Thoracic aorta (tissue), 2 donors: ENCODE measurements at regions not wholly inside any gene's neighbourhood (a gene's known extent, or its start where the extent isn't known, plus 50 kb on each side); places are given as distances from the start of the nearest gene placed in this dataset.
"Not testable (repeated sequence)": the region's sequence is repeated elsewhere in the genome, so short reads cannot be mapped to it uniquely, and the experiment has no call there.

ENCODE experiments used
- ATAC-seq: fragments of 150-250 bp; one replicate; pipeline ENCODE4 v1.8.0; 2017; ENCODE audit warnings: low read depth; ENCODE audit not compliant: insufficient number of reproducible peaks, low FRiP score
- DNase-seq: peaks from one replicate; pipeline ENCODE4 v3.0.0-alpha.2; 2020; ENCODE audit warnings: low spot score
- H3K27ac ChIP-seq, 2 donors: fragments of 200-600 bp; sonication (generic); 1 replicate in 1 of 2; 2 replicates in 1 of 2; pipeline ENCODE4 v1.5.1; 2016; ENCODE audit warnings: mild to moderate bottlenecking in 2 of 2, moderate library complexity in 2 of 2
- H3K27me3 ChIP-seq: fragments of 200-600 bp; sonication (generic); replicated peaks from 2 replicates; pipeline ENCODE4 v1.6.0; 2016; ENCODE audit warnings: mild to moderate bottlenecking; ENCODE audit not compliant: insufficient read depth
- H3K36me3 ChIP-seq: fragments of 200-600 bp; sonication (generic); one replicate; pipeline ENCODE4 v1.5.1; 2016
- H3K4me1 ChIP-seq, 2 donors: fragments of 200-600 bp; sonication (generic); 1 replicate in 1 of 2; 2 replicates in 1 of 2; pipeline versions ENCODE4 v1.5.1 to v1.6.0; 2016; ENCODE audit warnings: low read depth in 2 of 2, mild to moderate bottlenecking in 1 of 2; ENCODE audit not compliant: control insufficient read depth in 1 of 2
- H3K4me3 ChIP-seq: fragments of 200-600 bp; sonication (generic); 2 replicates; pipeline ENCODE4 v1.5.1; 2016; ENCODE audit warnings: mild to moderate bottlenecking
- H3K9me3 ChIP-seq: fragments of 200-600 bp; sonication (generic); 2 replicates; pipeline ENCODE4 v1.5.1; 2016
- TF ChIP-seq, protein P1 (sequence below): fragments of 200-600 bp; sonication (generic); IDR thresholded peaks from one replicate; pipeline ENCODE4 v1.5.1; 2019; ENCODE audit warnings: antibody characterized with exemption

DNA sequence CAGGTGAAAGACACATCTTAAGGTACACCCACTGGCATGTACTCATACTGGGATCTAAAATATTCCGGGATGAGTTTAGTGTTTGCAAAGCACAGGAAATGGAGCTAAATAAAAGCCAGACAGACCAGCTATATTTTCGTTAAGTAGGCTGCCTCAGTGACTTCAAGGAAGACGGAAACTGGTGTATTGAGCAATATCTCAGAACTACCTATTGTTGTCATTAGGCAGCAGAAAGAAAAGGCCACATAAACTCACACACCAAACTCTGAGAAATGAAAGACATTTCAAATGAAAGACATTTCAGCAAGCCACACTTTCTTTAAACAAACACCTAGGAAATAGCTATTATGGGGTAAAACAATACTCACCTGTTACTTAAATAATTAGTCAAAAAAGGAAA lies 761.7 kb upstream of the SEMA6D start:
- no peak overlapping the region for H3K27ac ChIP-seq
- no peaks in the 10 kb centered on the region for H3K36me3 ChIP-seq
- no peaks in the 10 kb centered on the region for H3K9me3 ChIP-seq
- no peak for ATAC-seq
- no peak for DNase-seq
- H3K27me3 ChIP-seq: no peaks in the 10 kb centered on the region
- peaks cover 0 to 8% of the 10 kb centered on the region in 2 donors for H3K4me1 ChIP-seq
- TF ChIP-seq, protein P1, sequence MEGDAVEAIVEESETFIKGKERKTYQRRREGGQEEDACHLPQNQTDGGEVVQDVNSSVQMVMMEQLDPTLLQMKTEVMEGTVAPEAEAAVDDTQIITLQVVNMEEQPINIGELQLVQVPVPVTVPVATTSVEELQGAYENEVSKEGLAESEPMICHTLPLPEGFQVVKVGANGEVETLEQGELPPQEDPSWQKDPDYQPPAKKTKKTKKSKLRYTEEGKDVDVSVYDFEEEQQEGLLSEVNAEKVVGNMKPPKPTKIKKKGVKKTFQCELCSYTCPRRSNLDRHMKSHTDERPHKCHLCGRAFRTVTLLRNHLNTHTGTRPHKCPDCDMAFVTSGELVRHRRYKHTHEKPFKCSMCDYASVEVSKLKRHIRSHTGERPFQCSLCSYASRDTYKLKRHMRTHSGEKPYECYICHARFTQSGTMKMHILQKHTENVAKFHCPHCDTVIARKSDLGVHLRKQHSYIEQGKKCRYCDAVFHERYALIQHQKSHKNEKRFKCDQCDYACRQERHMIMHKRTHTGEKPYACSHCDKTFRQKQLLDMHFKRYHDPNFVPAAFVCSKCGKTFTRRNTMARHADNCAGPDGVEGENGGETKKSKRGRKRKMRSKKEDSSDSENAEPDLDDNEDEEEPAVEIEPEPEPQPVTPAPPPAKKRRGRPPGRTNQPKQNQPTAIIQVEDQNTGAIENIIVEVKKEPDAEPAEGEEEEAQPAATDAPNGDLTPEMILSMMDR: no peak
- H3K4me3 ChIP-seq: no peak overlapping the region

DNA sequence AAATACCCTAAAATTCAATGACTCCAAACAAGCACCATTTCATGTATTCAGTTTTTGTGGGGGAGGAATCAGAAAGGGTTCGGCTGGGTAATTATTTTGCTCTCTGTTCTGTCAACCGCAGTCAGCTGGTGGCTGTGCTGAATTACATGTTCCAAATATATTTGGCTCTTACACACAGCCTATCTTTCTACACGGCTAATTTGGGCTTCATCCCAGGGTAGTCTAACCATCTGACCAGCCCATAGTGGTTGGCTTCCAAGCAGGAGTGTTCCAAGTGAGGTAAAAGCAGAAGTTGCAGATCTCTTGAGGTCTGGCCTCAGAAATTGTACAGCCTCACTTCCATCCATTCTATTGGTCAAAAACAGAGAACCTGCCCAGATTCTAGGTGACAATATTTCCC lies 760.8 kb upstream of the SEMA6D start:
- H3K4me1 ChIP-seq: peaks cover 0 to 8% of the 10 kb centered on the region in 2 donors
- DNase-seq: no peak
- no peaks in the 10 kb centered on the region for H3K9me3 ChIP-seq
- ATAC-seq: no peak
- H3K27me3 ChIP-seq: no peaks in the 10 kb centered on the region
- H3K27ac ChIP-seq: no peak overlapping the region
- TF ChIP-seq, protein P1: no peak
- no peaks in the 10 kb centered on the region for H3K36me3 ChIP-seq
- H3K4me3 ChIP-seq: no peak overlapping the region

DNA sequence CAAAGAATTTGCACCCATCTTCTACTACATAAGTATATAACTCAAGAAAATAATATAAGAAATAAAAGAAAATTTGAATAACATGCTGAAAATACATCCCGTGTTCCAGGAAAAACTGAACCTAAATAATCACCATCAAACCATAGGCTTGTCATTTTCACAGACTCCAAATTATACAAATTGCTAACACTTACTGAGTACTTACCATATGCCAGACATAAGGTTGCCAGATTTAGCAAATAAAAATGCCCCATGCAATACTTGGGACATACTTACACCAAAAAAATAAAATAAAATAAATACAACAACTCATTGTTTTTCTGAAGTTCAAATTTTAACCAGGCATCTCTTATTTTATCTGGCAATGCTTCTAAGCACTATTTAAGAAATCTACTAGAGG lies 760.4 kb upstream of the SEMA6D start:
- no peak for ATAC-seq
- TF ChIP-seq, protein P1: no peak
- Histone ChIP-seq H3K4me3 (no peak overlapping the region), H3K4me1 (peaks cover 0 to 8% of the 10 kb centered on the region in 2 donors), H3K27me3 (no peaks in the 10 kb centered on the region), H3K36me3 (no peaks in the 10 kb centered on the region), H3K9me3 (no peaks in the 10 kb centered on the region), H3K27ac (no peak overlapping the region)
- DNase-seq: no peak

DNA sequence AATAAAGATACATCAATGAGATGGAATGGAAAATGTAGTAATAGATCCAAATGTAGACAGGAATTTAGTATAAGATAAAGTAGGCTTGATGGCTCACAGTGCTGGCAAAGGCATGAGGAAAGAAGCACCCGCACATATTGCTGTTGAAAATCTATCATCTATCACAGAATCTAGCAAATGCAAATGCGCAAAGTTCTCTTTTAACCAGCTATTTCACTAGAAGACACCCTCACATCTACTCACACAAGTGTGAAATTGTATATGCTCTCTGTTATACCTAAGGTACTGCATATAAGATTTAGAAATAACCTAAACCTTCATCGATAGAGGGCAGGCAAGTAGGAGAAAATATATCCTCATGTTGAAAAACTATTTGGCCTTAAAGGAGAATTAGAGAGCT lies 756.7 kb upstream of the SEMA6D start:
- TF ChIP-seq, protein P1: no peak
- H3K4me3 ChIP-seq: no peak overlapping the region

DNA sequence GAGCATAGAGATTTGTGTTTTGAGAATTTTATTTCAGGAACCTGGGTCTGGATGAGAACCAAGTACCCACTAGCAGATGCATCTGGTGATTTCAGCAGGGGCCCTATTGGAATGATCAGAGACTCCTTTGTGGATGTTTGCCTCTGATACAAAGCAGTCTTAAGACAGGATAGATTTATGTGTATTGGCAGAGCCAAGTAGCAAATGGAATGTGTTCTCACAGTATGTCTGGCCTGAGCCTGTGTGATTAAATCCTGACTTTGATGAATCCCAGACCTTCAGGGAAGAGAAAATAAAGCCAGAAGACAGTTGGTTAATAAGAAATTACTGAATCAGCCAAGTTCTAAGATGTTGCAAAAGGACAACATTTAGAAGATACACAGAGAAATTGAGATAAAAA lies 755.5 kb upstream of the SEMA6D start:
- no peak for ATAC-seq

More for the DNA sequence above, 756.7 kb upstream of the SEMA6D start:
- Histone ChIP-seq H3K27ac (no peak overlapping the region), H3K4me1 (peaks cover 0 to 8% of the 10 kb centered on the region in 2 donors), H3K9me3 (no peaks in the 10 kb centered on the region), H3K27me3 (no peaks in the 10 kb centered on the region), H3K36me3 (no peaks in the 10 kb centered on the region)
- DNase-seq: no peak
- no peak for ATAC-seq

DNA sequence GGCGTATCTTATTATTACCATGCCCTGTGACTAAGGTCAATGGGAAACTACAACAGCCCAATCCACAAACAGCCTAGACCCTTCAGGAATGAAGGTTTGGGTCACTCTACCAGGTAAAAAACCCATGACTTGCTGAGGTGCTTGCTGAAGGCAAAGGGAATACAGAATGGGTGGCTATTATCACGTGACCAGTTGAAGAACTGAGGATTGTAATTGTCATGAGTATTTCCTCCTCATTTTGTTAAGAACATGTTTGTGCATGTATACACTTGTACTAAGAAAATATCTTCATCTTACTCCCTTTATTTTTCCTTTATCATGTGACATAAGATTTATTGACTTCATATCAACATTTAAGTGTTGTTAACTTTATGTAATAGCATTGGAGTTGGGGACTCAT lies 729.2 kb upstream of the SEMA6D start:
- not testable (repeated sequence) for ATAC-seq, H3K4me3 ChIP-seq, H3K36me3 ChIP-seq, DNase-seq, H3K27ac ChIP-seq, H3K27me3 ChIP-seq, H3K4me1 ChIP-seq, H3K9me3 ChIP-seq

More for the DNA sequence above, 755.5 kb upstream of the SEMA6D start:
- no peak overlapping the region for H3K4me3 ChIP-seq
- H3K9me3 ChIP-seq: no peaks in the 10 kb centered on the region
- TF ChIP-seq, protein P1: no peak
- no peaks in the 10 kb centered on the region for H3K27me3 ChIP-seq
- H3K27ac ChIP-seq: no peak overlapping the region
- H3K36me3 ChIP-seq: no peaks in the 10 kb centered on the region
- peaks cover 0 to 2% of the 10 kb centered on the region in 2 donors for H3K4me1 ChIP-seq
- DNase-seq: no peak
